ENCODE measurements at regions not wholly inside any gene's neighbourhood (a gene's known extent, or its start where the extent isn't known, plus 50 kb on each side); places are given as distances from the start of the nearest gene placed in this dataset.

DNA sequence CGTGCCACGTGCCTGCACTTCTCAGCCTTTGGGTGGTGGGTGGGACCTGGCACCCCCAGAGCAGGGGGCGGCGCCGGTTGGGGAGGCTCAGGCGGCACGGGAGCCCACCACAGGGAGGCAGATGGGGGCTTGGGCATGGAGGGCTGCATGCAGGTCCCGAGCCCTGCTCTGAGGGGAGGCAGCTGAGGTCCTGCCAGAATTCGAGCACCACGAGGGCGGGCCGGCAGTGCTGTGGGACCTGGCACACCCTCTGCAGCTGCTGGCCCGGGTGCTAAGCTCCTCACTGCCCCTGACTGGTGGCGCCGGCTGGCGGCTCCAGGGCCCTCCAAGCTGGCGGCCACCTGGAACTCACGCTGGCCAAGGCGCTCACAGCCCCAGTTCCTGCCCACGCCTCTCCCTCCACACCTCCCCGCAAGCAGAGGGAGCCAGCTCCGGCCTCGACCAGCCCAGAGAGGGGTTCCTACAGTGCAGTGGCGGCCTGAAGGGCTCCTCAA is 1176.8 kb upstream of the GYPC start:
- DNase-seq (ENCODE audit: low read depth in 2 of 2, low spot score in 1 of 2): no peak

DNA sequence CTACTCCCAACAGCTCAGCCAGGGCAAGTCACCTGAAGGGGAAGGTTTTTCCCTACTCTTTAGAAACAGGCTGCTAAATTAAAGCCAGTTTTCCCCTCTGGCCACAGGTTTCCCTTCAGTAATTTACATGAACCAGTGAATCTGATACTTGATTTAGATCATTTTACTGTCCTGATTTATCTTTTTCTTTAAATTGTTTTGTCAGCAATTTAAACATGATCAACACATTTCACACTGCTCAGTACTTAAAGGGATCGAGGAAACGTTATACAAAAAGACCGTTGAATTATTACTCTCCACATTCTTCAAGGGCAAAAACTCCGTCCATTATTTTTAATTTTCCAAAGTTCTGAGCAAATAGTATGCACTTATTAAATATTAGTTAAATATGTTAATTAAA is 1165.7 kb upstream of the GYPC start:
- no peak for DNase-seq (ENCODE audit: low read depth in 2 of 2, low spot score in 1 of 2)

DNA sequence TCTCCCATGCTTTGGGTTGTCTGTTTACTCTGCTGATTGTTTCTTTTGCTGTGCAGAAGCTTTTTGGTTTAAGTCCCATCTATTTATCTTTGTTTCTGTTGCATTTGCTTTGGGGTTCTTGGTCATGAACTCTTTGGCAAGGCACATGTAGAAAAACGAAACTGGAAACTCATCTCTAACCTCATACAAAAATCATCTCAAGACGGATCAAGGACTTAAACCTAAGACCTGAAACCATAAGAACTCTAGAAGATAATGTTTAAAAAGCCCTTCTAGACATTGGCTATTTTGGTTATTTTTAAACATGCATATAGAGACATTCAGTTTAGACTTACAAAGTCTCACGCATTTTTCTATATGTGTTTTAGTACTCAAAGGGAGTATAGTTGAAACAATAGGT is 1164.3 kb upstream of the GYPC start:
- no peak for DNase-seq (ENCODE audit: low read depth in 2 of 2, low spot score in 1 of 2)

DNA sequence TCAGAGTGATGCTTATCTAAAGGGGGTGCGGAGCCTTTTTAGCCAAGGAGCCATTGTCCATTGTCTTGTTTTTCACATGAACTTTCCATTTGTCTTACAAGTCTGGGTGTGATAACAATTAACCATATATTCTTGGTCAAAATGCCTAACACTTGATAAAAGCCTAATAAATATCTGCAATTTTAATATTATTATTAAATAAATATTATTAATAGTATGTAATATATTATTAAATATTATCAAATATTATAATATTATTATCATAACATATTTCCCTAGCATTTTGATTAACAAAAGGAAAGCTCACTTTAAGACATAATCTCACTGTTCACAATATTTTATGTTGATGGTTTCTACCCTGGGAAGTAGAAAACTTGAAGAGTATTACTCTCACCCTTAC is 1143.6 kb upstream of the GYPC start:
- no peak for DNase-seq (ENCODE audit: low read depth in 2 of 2, low spot score in 1 of 2)

DNA sequence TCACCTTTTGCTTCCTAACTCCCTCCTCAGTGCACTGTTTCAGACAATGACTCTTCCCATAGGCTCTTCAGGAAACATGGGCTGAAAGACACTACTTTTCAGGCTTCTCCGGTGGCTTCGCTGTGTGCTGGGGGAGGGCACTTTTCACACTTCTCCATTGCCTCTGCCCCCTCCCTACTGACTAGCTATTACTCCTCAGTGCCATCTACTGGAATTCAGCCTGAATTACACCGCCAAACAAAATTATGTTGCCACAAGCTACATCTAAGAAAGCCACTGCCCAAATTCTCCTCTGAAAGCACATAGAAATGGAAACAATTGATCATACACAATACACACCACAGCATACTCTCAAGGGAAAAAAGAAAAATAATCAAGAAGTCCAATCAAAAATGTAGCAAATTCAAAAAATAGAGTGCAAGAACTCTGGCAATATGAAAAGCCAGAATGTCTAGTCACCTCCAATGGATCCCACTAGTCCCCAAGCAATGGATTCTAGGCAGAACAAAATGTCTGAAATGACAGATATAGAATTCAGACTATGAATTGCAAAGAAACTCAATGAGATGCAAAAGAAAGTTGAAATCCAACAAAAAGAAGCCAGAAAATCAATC is 1139.4 kb upstream of the GYPC start:
- no peak for DNase-seq (ENCODE audit: low read depth in 2 of 2, low spot score in 1 of 2)

DNA sequence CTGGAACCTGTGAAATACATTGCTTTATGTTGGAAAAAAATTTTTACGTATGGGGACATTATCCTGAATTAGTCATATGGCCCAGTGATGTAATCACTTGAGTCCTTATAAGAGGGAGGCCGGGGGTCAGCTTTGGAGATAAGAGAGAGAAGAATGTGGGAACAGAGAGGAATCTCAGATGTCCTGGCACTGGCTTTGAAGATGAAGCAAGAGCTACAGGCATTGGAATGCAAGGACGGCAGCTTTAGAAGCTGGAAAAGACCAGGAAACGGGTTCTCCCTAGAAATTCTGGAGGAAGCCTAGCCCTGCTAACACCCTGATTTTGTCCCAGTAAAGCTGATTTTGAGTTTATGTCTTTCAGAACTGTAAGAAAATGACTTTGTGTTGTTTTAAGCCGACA is 1129.9 kb upstream of the GYPC start:
- DNase-seq (ENCODE audit: low read depth in 2 of 2, low spot score in 1 of 2): no peak

DNA sequence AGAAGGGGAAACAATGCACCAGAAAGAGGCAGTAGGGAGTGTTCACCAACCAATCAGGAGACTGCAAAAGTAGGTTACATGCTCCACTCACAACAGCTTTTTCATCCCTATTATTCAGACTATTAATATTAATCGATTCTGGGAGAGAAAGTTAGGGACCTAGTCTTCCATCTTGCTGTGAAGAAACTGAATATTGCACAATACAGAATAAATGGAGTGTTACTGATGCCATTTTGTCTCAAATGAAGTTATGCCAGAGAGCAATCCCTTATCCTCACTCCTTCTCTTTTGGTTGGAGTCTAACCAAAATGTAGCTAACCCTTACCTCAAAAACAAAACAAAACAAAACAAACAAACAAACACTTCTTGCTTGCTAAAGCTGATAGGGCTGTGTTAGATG is 1120.9 kb upstream of the GYPC start:
- no peak for DNase-seq (ENCODE audit: low read depth in 2 of 2, low spot score in 1 of 2)

DNA sequence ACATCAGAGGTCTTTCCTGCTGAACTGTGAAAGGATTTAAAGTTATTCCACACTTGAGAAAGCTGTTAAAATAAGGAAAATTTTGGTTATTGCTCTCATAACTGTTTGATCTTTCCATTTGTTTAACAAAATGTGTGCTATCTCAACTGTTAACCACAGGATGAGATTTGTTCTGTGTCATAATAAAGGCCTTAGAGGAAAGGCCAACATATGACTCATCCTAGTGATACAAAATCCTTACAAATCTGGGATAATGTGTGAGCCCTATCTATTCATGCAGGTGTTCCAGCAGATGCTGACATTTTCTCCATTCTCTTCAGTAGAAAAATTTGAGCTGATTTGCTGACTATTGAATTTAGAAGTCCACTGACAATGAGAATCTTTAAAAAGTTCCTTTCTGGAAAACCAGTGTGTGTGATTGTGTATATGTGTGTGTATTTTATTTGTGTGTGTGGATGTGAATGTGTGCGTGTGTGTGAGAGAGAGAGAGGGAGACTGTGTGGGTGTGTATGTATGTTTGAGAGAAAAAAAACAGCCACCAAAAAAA is 1111.9 kb upstream of the GYPC start:
- DNase-seq (ENCODE audit: low read depth in 2 of 2, low spot score in 1 of 2): no peak

DNA sequence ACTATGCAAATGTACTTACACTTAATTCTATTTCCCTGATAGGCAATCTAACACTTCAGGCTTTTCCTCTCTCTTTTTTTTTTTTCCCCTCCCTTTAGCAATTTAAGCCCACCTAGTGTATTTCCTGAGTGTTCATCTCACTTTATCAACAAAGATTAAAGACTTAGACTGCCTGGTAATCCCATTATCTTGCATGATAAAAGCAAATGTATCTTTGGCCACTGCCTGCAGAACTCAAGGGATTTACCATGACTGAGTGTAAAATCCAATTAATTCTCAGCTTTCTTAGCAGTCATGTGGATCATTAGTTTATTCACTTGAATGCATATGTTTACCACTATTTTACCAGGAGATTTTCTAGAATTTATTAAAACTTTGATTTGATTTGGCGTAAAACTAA is 1102.2 kb upstream of the GYPC start:
- no peak for DNase-seq (ENCODE audit: low read depth in 2 of 2, low spot score in 1 of 2)

DNA sequence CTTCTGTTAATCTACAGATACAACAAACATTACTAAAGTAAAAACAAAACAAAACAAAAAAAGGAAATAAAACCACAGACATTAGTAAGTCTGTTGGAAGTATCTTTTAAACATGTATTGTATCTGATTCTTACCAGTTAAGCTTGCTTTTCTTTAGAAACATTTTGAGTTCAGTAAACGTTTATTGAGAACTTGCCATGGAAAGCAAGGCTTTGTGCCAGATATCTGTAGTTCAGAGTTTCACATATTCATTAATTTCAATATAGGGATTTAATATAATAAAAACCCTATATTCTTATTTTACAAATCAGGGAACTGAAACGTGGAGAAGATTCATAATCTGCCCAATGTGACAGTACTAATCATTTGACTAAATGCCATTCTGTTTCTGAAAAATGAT is 1101.0 kb upstream of the GYPC start:
- DNase-seq (ENCODE audit: low read depth in 2 of 2, low spot score in 1 of 2): no peak

DNA sequence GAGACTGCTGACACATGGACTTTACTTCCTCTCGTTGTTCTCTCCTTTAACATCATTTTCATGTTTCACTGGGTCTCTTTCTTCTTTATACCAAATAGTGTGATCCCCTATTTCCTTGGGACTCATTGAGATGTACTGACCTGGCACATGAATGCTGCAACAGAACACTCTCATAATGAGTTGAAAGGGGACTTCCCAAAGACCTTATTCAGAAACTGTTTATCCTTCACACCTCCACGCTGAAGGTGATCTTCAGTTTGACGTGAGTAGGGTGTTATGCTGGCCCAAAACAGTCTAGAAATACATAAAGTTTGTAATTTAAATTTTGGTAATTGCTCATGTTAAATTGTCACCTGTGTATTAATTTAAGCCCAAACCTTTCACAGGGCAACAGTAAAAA is 1096.8 kb upstream of the GYPC start:
- no peak for DNase-seq (ENCODE audit: low read depth in 2 of 2, low spot score in 1 of 2)

DNA sequence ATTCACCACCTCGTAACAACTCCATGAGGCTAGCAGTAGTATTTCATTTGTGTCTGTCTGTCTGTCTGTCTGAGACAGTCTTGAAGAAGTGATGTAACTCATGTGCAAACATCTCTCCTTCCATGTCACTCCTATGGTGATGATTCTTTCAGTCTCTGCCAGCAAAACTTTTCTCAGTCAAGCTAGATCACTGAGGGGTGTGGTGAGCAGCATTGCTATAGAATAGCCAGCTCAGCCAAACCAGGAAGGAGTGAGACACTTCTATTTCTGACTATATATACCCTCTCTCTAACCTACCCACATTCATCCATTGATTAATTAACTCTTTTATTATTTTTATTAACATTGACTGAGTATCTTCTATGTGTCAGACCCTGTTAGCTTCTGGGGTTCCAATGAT is 1095.1 kb upstream of the GYPC start:
- no peak for DNase-seq (ENCODE audit: low read depth in 2 of 2, low spot score in 1 of 2)

DNA sequence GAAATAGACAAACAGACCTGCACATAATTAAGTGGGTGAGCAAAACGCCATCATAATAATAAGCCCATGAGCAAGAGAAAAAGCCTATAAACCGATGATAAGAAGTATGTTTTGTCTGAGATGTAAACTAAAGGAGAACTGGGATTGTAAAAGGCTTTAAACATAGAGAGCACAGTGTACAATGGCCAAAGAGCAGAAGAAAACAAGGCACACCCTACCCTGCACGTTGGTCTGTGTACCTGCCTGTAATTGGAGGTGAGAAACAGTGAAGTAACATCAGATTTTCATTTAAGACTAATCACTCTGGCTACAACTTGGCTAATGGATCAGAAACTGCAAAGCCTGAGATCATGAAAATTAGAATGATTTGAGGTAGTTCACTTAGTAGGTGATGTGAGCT is 1094.7 kb upstream of the GYPC start:
- no peak for DNase-seq (ENCODE audit: low read depth in 2 of 2, low spot score in 1 of 2)

DNA sequence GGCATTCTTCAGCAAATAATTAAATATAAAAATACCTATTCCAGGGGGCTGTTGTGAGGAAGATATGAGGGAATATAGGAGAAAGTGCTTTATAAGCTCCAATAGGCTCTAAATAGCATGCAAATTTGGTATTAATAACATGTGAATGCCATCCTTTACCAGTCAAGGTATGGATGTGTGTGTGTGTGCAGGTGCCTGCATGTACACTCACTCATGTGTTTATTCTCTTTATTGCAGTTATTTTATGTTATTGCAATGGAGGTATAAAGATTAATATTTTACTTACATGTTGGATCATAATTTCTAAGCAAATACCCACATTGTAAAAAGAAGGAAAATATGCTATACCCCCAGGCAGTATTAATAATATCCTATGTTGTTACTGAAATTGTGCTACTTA is 1093.0 kb upstream of the GYPC start:
- no peak for DNase-seq (ENCODE audit: low read depth in 2 of 2, low spot score in 1 of 2)

DNA sequence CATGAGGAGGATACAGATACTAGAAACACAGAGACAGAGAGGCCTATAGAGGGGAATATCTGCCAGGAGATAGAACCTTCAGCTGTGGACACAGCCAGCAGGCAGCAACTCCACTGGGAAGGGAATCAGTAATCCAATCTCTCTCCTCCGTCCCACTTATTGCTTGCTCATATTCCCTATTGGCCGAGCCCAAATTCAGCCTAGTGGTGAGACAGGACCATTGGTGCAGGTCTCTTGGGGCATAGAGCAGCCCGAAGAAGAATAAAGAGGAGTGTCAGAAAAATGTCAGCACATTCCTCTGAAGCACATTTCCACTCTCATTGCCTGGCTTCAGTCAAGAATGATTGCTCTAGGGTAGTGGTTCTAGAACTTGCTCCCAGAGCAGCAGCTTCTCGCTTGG is 1091.5 kb upstream of the GYPC start:
- no peak for DNase-seq (ENCODE audit: low read depth in 2 of 2, low spot score in 1 of 2)

DNA sequence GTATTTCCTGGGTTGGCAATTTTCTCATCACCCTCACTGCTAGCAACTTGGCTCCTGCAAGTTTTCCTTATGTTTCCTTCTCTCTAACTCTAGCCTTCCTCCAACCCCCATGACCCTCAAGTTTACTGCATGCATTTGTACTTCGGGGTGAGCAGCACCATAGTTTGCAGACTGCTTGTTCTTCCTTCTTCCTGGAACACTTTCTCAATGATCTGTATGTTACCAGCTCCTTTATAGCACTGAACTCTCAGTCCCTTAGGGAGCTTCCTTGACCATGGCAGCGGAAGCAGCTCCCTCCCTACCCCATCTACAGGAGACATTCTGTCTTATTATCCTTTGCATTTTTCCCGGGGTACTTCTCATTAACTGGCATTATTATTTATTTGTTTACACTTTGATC is 1089.5 kb upstream of the GYPC start:
- DNase-seq (ENCODE audit: low read depth in 2 of 2, low spot score in 1 of 2): no peak

DNA sequence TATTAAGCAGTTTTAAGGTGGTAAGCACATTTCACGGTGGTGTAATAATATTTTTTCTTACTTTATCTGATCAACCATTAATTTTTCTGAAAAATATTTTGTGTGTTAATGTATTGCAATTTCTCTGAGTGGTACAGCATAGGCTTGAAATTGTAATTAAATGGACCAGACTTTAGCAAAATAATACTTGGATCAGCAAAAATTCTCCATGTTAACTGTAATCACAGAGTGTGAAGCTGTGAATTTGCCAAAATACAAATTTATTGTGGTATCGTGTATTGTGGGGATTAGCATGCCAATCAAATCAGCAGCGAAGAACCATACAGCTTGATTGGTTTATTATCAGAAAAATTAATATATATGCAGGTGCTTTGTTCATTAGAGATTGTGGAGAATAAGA is 1088.9 kb upstream of the GYPC start:
- no peak for DNase-seq (ENCODE audit: low read depth in 2 of 2, low spot score in 1 of 2)

DNA sequence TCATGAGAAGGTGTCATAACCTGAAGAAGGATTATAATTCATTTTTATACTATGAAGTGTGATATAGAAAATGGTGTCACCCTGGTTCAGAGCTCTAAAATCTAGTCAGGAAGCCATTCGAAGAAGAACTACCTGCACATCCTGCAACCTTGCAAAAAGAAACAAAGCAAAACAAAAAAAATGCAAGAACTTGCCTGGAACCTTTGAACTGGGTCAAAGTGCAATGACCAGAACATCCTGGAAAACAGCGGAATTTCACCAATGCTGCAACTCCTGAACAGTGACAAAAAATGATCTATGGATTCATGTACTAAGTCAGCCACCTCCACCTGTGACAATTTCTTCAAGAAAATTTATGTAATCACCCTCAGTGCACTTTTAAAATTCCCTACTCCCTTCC is 1083.3 kb upstream of the GYPC start:
- DNase-seq (ENCODE audit: low read depth in 2 of 2, low spot score in 1 of 2): no peak

DNA sequence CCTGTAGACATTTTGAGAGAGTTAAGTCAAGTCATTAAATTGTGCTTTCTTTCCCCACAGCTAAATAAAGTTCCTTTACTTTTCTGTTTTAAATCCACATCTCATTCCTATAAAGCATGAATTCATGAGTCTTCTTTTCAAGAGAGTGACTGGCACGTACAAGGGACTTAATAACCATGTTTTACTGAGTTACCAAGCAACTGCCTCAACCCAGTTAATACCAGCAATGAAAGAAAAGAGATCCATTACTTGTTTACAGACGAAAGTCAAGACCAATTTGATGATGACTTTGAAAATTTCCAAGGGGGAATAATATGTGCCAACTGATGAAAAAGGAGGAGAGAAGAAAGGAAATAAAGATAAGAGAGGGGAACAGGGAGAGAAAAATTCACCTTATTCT is 1082.5 kb upstream of the GYPC start:
- DNase-seq (ENCODE audit: low read depth in 2 of 2, low spot score in 1 of 2): no peak

DNA sequence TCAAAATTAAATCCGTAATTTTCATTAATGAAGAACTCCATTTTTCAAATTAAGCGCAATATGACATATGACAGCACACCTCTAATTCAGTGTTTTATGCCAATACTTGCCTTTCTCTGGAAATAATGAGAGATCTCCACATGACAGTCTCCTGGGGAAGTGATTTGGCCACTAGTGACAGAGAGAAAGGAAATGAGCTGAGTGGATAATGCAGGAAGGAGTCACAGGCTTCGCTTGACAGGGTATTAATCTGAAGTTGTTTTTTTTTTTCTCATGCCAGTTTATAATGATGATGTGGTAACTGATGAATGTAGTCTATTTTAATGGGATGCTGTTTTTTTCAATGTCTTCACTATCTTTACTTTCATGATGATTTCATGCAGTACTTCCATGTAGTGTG is 1079.4 kb upstream of the GYPC start:
- no peak for DNase-seq (ENCODE audit: low read depth in 2 of 2, low spot score in 1 of 2)

DNA sequence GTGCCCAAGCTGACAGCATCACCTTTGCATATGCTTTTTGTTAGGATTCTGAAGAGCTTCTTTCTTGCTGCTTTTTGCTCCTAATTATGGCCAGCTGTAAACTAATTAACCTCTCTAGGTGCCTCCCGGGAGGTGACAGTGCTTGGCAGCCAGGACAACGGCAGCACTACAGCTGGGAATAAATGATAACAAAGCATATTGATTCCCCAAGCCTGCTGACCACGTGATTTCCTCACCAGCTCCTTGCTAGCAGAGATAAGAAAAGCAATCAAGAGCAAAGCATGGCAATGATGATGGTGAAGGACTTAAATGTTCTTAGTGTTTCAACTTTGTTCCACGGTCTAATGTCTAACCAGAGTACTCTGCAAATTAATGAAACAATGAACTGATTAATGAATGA is 1074.4 kb upstream of the GYPC start:
- DNase-seq (ENCODE audit: low read depth in 2 of 2, low spot score in 1 of 2): no peak

DNA sequence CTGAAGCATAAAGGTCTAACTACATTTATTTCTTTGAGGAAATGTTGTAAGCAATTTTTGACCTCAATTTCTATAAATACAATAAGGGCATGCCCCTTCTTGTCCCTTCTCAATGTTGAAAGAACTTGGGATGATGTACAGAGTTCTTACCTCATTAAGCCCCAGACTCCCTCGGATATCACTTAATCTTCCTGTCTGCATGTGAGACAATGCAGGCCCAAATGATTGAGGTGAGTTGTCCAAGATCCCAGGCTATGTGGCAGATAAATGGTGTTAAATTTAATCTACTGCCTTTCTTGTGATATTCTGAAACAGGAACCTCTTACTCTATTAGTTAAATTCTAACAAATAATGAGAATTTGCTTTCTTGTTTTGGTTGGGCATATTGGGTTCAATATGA is 1073.4 kb upstream of the GYPC start:
- DNase-seq (ENCODE audit: low read depth in 2 of 2, low spot score in 1 of 2): no peak

DNA sequence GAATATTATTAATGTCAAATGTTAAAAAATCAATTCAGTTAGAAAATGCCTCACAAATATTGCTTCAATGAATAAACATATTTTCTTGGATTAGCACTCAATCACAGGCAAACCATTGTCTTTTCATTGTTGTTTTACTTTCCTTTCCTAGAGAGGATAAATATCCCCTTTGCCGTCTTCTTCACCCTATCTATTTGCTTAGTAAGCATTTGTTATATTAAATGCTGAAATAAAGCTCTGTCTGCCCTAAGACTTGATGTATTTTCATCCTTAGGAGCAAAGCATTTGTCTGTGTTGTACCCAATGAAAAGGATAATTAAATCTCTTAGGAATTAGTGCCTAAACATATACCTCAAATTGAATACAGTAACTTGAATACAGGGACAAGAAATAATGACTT is 1071.2 kb upstream of the GYPC start:
- no peak for DNase-seq (ENCODE audit: low read depth in 2 of 2, low spot score in 1 of 2)

DNA sequence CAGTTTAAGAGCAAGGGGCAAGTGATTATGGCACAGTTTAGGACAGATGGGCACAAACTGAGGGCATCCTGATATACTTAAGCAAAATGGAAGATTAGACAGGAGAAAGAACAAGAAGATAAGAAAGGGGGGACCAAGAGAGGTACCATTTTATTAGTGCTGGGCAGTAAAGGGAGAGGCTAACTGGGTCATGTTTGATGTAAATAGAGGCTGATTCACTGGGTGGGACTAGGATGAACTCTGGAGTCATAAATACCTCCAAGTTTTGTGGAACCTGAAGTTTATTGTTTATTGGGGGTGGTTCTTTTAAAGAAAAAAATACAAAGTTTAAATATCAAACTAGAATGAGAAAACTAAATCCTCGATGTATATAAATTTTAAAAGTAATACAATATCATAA is 1067.2 kb upstream of the GYPC start:
- no peak for DNase-seq (ENCODE audit: low read depth in 2 of 2, low spot score in 1 of 2)
